Endodermal cell (in vitro differentiated cells): ENCODE measurements at regions not wholly inside any gene's neighbourhood (a gene's known extent, or its start where the extent isn't known, plus 50 kb on each side); places are given as distances from the start of the nearest gene placed in this dataset.

ENCODE experiments used
- DNase-seq: peaks from one replicate; pipeline ENCODE4 v3.0.0-alpha.2; 2017
- H3K27ac ChIP-seq: 2 replicates; pipeline ENCODE4 v1.5.1; 2013; ENCODE audit warnings: mild to moderate bottlenecking, low read depth, low read length, moderate library complexity
- H3K27me3 ChIP-seq: 2 replicates; pipeline ENCODE4 v1.6.1; 2013; ENCODE audit warnings: mild to moderate bottlenecking, low read length, moderate library complexity; ENCODE audit not compliant: insufficient read depth, control insufficient read depth, poor library complexity, severe bottlenecking
- H3K36me3 ChIP-seq: 2 replicates; pipeline ENCODE4 v1.7.0; 2013; ENCODE audit warnings: mild to moderate bottlenecking, low read length, moderate library complexity; ENCODE audit not compliant: control insufficient read depth, insufficient read depth
- H3K4me1 ChIP-seq: one replicate; pipeline ENCODE4 v1.7.0; 2013; ENCODE audit warnings: low read length; ENCODE audit not compliant: control insufficient read depth, insufficient read depth
- H3K4me3 ChIP-seq: 2 replicates; pipeline ENCODE4 v1.5.1; 2013; ENCODE audit warnings: mild to moderate bottlenecking, low read length, moderate library complexity
- H3K9ac ChIP-seq: 2 replicates; pipeline ENCODE4 v1.6.1; 2013; ENCODE audit warnings: mild to moderate bottlenecking, low read length, moderate library complexity; ENCODE audit not compliant: poor library complexity, severe bottlenecking; ENCODE audit errors: extremely low read depth
- H3K9me3 ChIP-seq: 2 replicates; pipeline ENCODE4 v1.6.1; 2013; ENCODE audit warnings: mild to moderate bottlenecking, low read length, moderate library complexity; ENCODE audit not compliant: control insufficient read depth
- H3K27ac Mint-ChIP-seq: 2 replicates; pipeline ENCODE4 v1.8.0; 2020; ENCODE audit warnings: mixed read lengths
- H3K27me3 Mint-ChIP-seq: 2 replicates; pipeline ENCODE4 v1.8.0; 2021; ENCODE audit warnings: mild to moderate bottlenecking, mixed read lengths; ENCODE audit not compliant: insufficient read depth
- H3K36me3 Mint-ChIP-seq: 2 replicates; pipeline ENCODE4 v1.8.0; 2020; ENCODE audit warnings: low read depth, mixed read lengths
- H3K4me1 Mint-ChIP-seq: 2 replicates; pipeline ENCODE4 v1.8.0; 2020; ENCODE audit warnings: mixed read lengths
- H3K4me3 Mint-ChIP-seq: 2 replicates; pipeline ENCODE4 v1.8.0; 2020; ENCODE audit warnings: mild to moderate bottlenecking, moderate library complexity, mixed read lengths
- H3K9me3 Mint-ChIP-seq: 2 replicates; pipeline ENCODE4 v1.8.0; 2020; ENCODE audit warnings: mild to moderate bottlenecking, mixed read lengths
- CTCF ChIP-seq: fragments of 200-600 bp; sonication (generic); conservative IDR thresholded peaks from 2 replicates; pipeline ENCODE4 v1.5.0; 2021; ENCODE audit warnings: antibody characterized with exemption, mild to moderate bottlenecking
- WGBS, 2 experiments: methylation state at CpG; one replicate each; pipeline versions ENCODE4 v1.1.5 to v1.1.7; 2013; ENCODE audit warnings: missing lambda C conversion rate in 2 of 2, mixed read lengths in 1 of 2; ENCODE audit not compliant: insufficient coverage in 1 of 2, insufficient read length in 1 of 2; 5-methylcytosine and 5-hydroxymethylcytosine counted together

GRCh38 chr17:77509089-77509488 is 368.3 kb downstream of the SEC14L1 start:
- Mint-ChIP-seq H3K36me3 (no peaks in the 10 kb centered on the region), H3K4me3 (no peak overlapping the region), H3K9me3 (peaks cover 16% of the 10 kb centered on the region), H3K27ac (no peak overlapping the region), H3K4me1 (no peaks in the 10 kb centered on the region), H3K27me3 (peaks cover 10% of the 10 kb centered on the region)
- no peak overlapping the region for H3K4me3 ChIP-seq
- TF ChIP-seq CTCF = no peak
- 92 to 94% methylated on average over 2 of the region's 2 CpGs for WGBS, 2 experiments
- H3K27me3 ChIP-seq = no peaks in the 10 kb centered on the region
- H3K9me3 ChIP-seq = peaks cover 7% of the 10 kb centered on the region
- DNase-seq = no peak
- H3K9ac ChIP-seq = no peak overlapping the region
- H3K27ac ChIP-seq = no peak overlapping the region
- no peaks in the 10 kb centered on the region for H3K4me1 ChIP-seq
- no peaks in the 10 kb centered on the region for H3K36me3 ChIP-seq

- 91 to 92% methylated on average over 2 of the region's 2 CpGs for WGBS, 2 experiments
- H3K27ac ChIP-seq = no peak overlapping the region
- Mint-ChIP-seq H3K4me3 (no peak overlapping the region), H3K36me3 (no peaks in the 10 kb centered on the region), H3K9me3 (peaks cover 16% of the 10 kb centered on the region), H3K4me1 (no peaks in the 10 kb centered on the region), H3K27ac (no peak overlapping the region), H3K27me3 (peaks cover 10% of the 10 kb centered on the region)
- no peak for TF ChIP-seq CTCF
- peaks cover 7% of the 10 kb centered on the region for H3K9me3 ChIP-seq
- no peak overlapping the region for H3K4me3 ChIP-seq
- no peaks in the 10 kb centered on the region for H3K4me1 ChIP-seq
- H3K36me3 ChIP-seq = no peaks in the 10 kb centered on the region
- no peak overlapping the region for H3K9ac ChIP-seq
- H3K27me3 ChIP-seq = no peaks in the 10 kb centered on the region
- no peak for DNase-seq
Measured at GRCh38 chr17:77509599-77509998, 368.8 kb downstream of the SEC14L1 start.

GRCh38 chr17:77510133-77510796 is 369.5 kb downstream of the SEC14L1 start:
- Histone ChIP-seq H3K27ac (no peak overlapping the region), H3K27me3 (no peaks in the 10 kb centered on the region), H3K4me1 (no peaks in the 10 kb centered on the region), H3K9ac (no peak overlapping the region), H3K36me3 (no peaks in the 10 kb centered on the region), H3K4me3 (no peak overlapping the region), H3K9me3 (peaks cover 7% of the 10 kb centered on the region)
- peaks cover 16% of the 10 kb centered on the region for H3K9me3 Mint-ChIP-seq
- no peaks in the 10 kb centered on the region for H3K4me1 Mint-ChIP-seq
- no peak overlapping the region for H3K4me3 Mint-ChIP-seq
- 81 to 92% methylated on average over 4 to 8 of the region's 8 CpGs for WGBS, 2 experiments
- no peak for TF ChIP-seq CTCF
- peak; percentile 30 for DNase-seq
- peaks cover 10% of the 10 kb centered on the region for H3K27me3 Mint-ChIP-seq
- H3K36me3 Mint-ChIP-seq = no peaks in the 10 kb centered on the region
- no peak overlapping the region for H3K27ac Mint-ChIP-seq
